NCI-H69 (cell line): ENCODE measurements at regions not wholly inside any gene's neighbourhood (a gene's known extent, or its start where the extent isn't known, plus 50 kb on each side); places are given as distances from the start of the nearest gene placed in this dataset.

ENCODE experiments used
- DNase-seq: peaks from one replicate; lab custom pipeline; 2025; lab: John Stamatoyannopoulos, UW

- DNase-seq, result no peak
Measured at GRCh38 chr3:188067932-188068331, 86.0 kb upstream of the LPP start.

GRCh38 chr3:188068342-188068741 lies 85.6 kb upstream of the LPP start:
- no peak for DNase-seq

- DNase-seq, result no peak
Measured at GRCh38 chr3:188071636-188072035, 82.3 kb upstream of the LPP start.

- no peak for DNase-seq
Measured at GRCh38 chr3:188076176-188076575, 77.8 kb upstream of the LPP start.

GRCh38 chr3:188077160-188077799 lies 76.7 kb upstream of the LPP start:
- DNase-seq, result no peak

- DNase-seq, result no peak
Measured at GRCh38 chr3:188080091-188080490, 73.9 kb upstream of the LPP start.

GRCh38 chr3:188082031-188082430 lies 71.9 kb upstream of the LPP start:
- DNase-seq, result no peak

- DNase-seq, result no peak
Measured at GRCh38 chr3:188082450-188082849, 71.5 kb upstream of the LPP start.

- DNase-seq, result no peak
Measured at GRCh38 chr3:188083011-188083410, 70.9 kb upstream of the LPP start.

GRCh38 chr3:188084752-188085583 lies 69.0 kb upstream of the LPP start:
- no peak for DNase-seq

GRCh38 chr3:188085584-188086560 lies 68.1 kb upstream of the LPP start:
- peak; percentile 4 for DNase-seq

GRCh38 chr3:188088948-188089685 lies 64.8 kb upstream of the LPP start:
- no peak for DNase-seq

GRCh38 chr3:188090620-188091309 lies 63.2 kb upstream of the LPP start:
- DNase-seq, result peak; percentile 42

- DNase-seq, result no peak
Measured at GRCh38 chr3:188091746-188092145, 62.2 kb upstream of the LPP start.

- no peak for DNase-seq
Measured at GRCh38 chr3:188092648-188093047, 61.3 kb upstream of the LPP start.

GRCh38 chr3:188095431-188095830 lies 58.5 kb upstream of the LPP start:
- no peak for DNase-seq

- no peak for DNase-seq
Measured at GRCh38 chr3:188097791-188098190, 56.2 kb upstream of the LPP start.

- no peak for DNase-seq
Measured at GRCh38 chr3:188099907-188100306, 54.0 kb upstream of the LPP start.

GRCh38 chr3:188102861-188103547 lies 51.0 kb upstream of the LPP start:
- no peak for DNase-seq

GRCh38 chr3:188104050-188104449 lies 49.9 kb upstream of the LPP start:
- no peak for DNase-seq
